HG02852 (cell line): ENCODE measurements at regions not wholly inside any gene's neighbourhood (a gene's known extent, or its start where the extent isn't known, plus 50 kb on each side); places are given as distances from the start of the nearest gene placed in this dataset.

ENCODE experiments used
- ATAC-seq: cut with Tn5 transposase; IDR thresholded peaks from one replicate; pipeline ENCODE4 v1.9.1; 2021; ENCODE audit warnings: mild to moderate bottlenecking, moderate library complexity; ENCODE audit not compliant: unreplicated experiment

GRCh38 chr12:81962126-81962856 lies 203.1 kb upstream of the PPFIA2 start:
- ATAC-seq: no peak

DNA sequence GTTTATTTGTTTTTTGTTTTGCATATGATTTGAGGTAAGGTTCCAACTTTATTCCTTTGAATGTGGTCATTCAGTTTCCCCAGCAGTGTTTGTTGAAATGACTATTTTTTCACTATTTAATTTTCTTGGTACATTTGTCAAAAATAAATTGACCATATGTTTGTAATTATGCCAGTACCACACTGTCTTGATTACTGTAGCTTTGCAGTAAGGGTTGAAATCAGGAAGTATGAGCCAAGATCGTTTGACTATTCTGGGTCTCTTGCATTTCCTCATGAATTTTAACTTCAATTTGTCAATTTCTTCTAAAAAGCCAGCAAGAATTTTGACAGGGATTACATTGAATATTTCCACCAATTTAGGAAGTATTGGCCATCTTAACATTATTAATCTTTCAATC lies 199.3 kb upstream of the PPFIA2 start:
- ATAC-seq: no peak

DNA sequence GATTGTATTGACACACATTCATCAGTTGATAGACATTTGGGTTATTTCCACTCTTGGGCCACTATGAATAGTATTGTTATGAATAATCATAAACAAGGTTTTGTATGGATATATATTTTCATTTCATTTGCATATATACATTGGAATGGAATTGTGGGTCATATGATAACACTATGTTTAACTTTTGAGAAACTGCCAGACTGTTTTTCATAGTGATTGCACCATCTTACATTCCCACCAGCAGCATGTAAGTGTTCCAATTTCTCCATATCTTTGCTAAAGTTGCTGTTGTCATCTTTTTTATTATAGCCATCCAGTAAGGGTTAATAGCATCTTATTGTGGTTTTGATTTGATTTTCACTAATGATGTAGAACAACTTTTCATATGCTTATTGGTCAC lies 198.5 kb upstream of the PPFIA2 start:
- ATAC-seq: no peak

- no peak for ATAC-seq
Observed at GRCh38 chr12:81956468-81956860, 197.3 kb upstream of the PPFIA2 start.

DNA sequence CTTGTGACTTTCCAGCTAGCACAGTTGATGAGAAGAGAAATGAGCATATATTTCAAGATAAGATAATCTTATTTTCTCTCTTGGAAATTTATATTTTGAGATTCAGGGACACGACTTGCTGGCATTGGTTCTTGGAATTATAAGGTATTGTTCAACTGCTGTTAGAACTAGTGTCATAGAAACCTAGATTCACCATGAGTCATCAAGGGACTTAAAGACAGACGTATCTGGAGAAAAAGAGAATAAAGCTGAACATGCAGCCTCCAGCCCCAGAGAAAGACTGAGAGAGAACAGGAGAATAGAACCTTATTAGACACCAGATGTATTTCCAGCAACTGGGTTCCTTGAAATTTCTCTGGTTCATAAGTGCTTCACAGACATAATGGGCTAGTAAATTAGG lies 194.4 kb upstream of the PPFIA2 start:
- no peak for ATAC-seq

DNA sequence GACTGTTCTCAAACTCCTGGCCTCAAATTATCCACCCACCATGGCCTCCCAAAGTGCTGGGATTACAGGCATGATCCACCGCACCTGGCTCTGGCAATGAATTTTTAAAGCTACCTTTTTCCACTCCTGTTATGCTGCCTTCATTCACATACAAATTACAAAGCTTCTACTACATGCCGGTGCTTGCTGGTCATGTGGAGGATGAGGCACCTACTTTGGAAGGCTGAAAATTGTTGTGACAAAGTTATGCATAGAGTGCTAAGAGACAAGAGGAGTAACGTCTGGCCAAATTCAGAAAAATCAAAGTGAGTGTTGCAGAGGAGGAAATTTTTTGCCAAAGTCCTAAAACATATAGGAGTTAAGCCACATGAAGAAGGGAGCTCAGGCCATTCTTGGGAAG lies 191.7 kb upstream of the PPFIA2 start:
- ATAC-seq: no peak

DNA sequence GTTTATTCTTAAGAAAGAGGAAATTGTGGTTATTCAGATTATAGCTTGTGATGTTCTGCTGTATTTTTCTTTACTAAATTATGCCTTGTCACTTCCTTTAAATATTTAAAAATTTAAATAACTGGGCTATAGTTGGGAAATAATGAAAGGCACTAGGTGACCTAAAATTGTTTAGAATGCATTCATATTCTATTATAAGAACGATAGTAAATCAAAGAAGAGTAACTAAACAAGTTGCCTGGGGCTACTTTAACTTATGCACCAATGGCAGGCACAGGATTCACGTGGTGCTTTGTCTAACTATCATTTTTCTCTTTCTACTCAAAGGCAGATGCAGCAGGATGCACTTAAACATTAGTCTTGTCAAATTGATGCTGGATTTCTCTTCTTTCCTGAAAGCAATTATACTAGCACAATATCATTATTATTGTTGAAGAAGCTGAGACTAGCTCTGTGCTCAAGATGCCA lies 190.7 kb upstream of the PPFIA2 start:
- no peak for ATAC-seq

GRCh38 chr12:81949416-81949815 lies 190.3 kb upstream of the PPFIA2 start:
- ATAC-seq: no peak

GRCh38 chr12:81944886-81945285 lies 185.7 kb upstream of the PPFIA2 start:
- no peak for ATAC-seq

GRCh38 chr12:81942594-81942993 lies 183.4 kb upstream of the PPFIA2 start:
- no peak for ATAC-seq

DNA sequence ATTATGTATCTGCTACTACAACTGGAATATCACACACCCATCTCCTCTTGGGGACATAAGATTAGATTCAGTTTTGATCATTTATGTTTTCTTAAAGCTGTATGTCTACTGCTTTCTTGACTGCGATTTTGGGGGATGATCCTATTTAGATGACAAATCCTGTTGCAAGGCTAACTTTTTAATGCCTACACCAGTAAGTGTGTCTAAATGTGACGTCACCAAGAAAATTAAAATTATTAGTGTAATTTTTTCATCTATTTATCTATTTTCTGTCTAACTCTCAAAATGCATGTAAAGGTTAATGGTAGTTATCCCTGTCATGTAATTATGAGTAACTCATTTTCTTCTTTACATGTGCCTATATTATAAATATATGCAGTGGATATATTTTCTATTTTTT lies 170.9 kb upstream of the PPFIA2 start:
- ATAC-seq: no peak

- no peak for ATAC-seq
Observed at GRCh38 chr12:81896771-81897170, 137.6 kb upstream of the PPFIA2 start.

GRCh38 chr12:81888961-81889360 lies 129.8 kb upstream of the PPFIA2 start:
- ATAC-seq: no peak

- ATAC-seq: no peak
Observed at GRCh38 chr12:81888106-81888740, 129.1 kb upstream of the PPFIA2 start.

GRCh38 chr12:81874586-81874985 lies 115.4 kb upstream of the PPFIA2 start:
- ATAC-seq: no peak

GRCh38 chr12:81874166-81874565 lies 115.0 kb upstream of the PPFIA2 start:
- ATAC-seq: no peak

- no peak for ATAC-seq
Observed at GRCh38 chr12:81872400-81872799, 113.2 kb upstream of the PPFIA2 start.

DNA sequence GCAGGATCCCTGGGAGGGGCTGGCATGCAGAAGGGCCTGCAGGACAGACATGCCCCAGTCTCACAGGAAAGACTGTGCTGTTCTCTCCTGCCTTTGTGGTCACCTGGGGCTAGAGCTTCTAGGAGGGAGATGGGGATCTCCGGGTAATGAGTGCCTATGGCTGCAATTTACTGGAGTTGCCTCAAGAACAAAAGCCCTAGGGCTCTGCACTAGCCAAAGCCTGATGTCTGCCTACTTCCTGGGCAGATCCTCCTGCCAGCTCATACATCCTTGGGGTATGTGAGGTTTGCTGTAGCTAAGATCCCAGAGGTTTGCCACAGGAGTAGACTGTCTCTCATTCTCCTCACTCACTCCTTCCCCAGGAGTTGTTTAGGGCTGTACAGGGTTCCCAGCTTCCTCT lies 106.9 kb upstream of the PPFIA2 start:
- ATAC-seq: no peak

- ATAC-seq: no peak
Observed at GRCh38 chr12:81863406-81863805, 104.3 kb upstream of the PPFIA2 start.

DNA sequence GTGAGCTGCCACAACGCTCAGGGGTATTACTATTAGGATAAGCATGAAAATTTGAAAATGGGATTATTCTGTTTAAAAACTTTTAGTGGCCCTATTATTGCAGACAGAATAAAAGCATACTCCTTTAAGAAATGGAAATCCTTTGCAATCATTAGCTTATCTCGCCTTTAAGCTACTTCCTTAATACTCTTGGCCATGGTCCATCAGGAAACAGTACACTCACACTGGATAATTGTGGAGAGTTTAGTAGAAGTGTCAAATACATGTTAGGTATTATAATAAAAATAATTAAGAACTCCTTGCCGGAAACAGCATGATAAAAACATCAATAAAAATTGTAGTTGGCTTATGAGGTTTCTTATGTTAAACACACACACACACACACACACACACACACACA lies 100.4 kb upstream of the PPFIA2 start:
- ATAC-seq: no peak

DNA sequence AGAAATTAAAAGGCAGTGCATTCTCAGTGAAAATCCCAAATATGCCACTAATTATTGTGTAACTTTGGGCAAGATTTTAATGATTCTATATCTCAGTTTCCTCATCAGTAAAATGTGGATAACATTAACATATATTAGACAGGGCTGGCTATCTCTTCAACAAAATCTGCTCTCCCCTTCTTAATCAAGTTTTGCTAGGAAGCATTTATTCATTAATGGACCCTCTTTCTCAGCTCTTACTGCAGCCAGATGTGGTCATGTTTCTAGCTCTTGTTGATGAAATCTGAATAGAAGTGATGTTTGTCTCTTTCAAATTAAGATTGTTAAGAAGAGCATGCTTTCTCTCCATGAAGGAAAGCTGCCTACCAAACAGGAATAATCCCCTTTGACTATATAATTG lies 84.4 kb upstream of the PPFIA2 start:
- ATAC-seq: no peak

DNA sequence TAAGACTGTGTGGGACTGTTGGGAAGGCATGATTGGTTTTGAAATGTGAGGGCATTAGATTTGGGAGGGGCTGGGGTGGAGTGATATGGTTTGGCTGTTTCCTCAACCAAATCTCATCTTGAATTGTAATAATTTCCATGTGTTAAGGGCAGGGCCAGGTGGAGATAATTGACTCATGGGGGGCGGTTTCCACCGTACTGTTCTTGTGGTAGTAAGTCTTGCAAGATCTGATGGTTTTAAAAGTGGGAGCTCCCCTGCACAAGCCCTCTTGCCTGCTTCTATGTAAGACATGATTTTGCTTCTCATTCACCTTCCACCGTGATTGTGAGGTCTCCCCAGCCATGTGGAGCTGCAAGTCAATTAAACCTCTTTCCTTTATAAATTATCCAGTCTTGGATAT lies 76.6 kb upstream of the PPFIA2 start:
- ATAC-seq: no peak
